WTC11 (cell line): ENCODE measurements at regions not wholly inside any gene's neighbourhood (a gene's known extent, or its start where the extent isn't known, plus 50 kb on each side); places are given as distances from the start of the nearest gene placed in this dataset.

ENCODE experiments used
- CTCF ChIP-seq: fragments of 200-600 bp; IDR thresholded peaks from 2 replicates; pipeline ENCODE4 v1.8.0; 2022; ENCODE audit warnings: antibody characterized with exemption
- NR3C1 ChIP-seq: sonication (generic); formaldehyde crosslinking; conservative IDR thresholded peaks from 2 replicates; pipeline ENCODE4 v1.8.1; 2023; ENCODE audit warnings: low read depth, mild to moderate bottlenecking, missing genetic modification reagents
- TP53 ChIP-seq: sonication (generic); formaldehyde crosslinking; IDR thresholded peaks from 2 replicates; pipeline ENCODE4 v1.8.1; 2023; ENCODE audit warnings: mild to moderate bottlenecking, missing genetic modification reagents

- TF ChIP-seq CTCF = no peak
- TF ChIP-seq TP53 (CRISPR knock-in tag) = no peak
- TF ChIP-seq NR3C1 (CRISPR knock-in tag) = no peak
Measured at GRCh38 chr12:80031229-80031628, 68.1 kb upstream of the OTOGL start.
